ENCODE measurements at regions not wholly inside any gene's neighbourhood (a gene's known extent, or its start where the extent isn't known, plus 50 kb on each side); places are given as distances from the start of the nearest gene placed in this dataset.

- no peak overlapping the region for H3K4me3 ChIP-seq (ENCODE audit: low read depth, low read length)
- no peak for TF ChIP-seq CTCF (IDR thresholded peaks at IDR 0.05; ENCODE audit: low read depth, low read length)
- H3K36me3 ChIP-seq = no peaks in the 10 kb centered on the region
Observed at GRCh38 chr9:29657821-29658220, 2084.5 kb upstream of the C9orf72 start.

GRCh38 chr9:29659014-29659413, 2085.7 kb upstream of the C9orf72 start:
- no peaks in the 10 kb centered on the region for H3K36me3 ChIP-seq
- no peaks in the 10 kb centered on the region for H3K27me3 ChIP-seq
- DNase-seq = no peak
- no peak for TF ChIP-seq CTCF (IDR thresholded peaks at IDR 0.05; ENCODE audit: low read depth, low read length)
- no peak overlapping the region for H3K4me3 ChIP-seq (ENCODE audit: low read depth, low read length)
- no peaks in the 10 kb centered on the region for H3K9me3 ChIP-seq
- H3K4me1 ChIP-seq = no peaks in the 10 kb centered on the region

More at GRCh38 chr9:29657821-29658220, 2084.5 kb upstream of the C9orf72 start:
- Histone ChIP-seq H3K4me1 (no peaks in the 10 kb centered on the region), H3K27me3 (no peaks in the 10 kb centered on the region), H3K9me3 (no peaks in the 10 kb centered on the region)
- DNase-seq = no peak

- H3K4me3 ChIP-seq (ENCODE audit: low read depth, low read length) = no peak overlapping the region
Observed at GRCh38 chr9:29659736-29660135, 2086.5 kb upstream of the C9orf72 start.

GRCh38 chr9:29668732-29669131, 2095.5 kb upstream of the C9orf72 start:
- H3K9me3 ChIP-seq = no peaks in the 10 kb centered on the region
- H3K4me3 ChIP-seq (ENCODE audit: low read depth, low read length) = no peak overlapping the region
- DNase-seq = no peak
- no peaks in the 10 kb centered on the region for H3K27me3 ChIP-seq
- no peaks in the 10 kb centered on the region for H3K4me1 ChIP-seq
- no peak for TF ChIP-seq CTCF (IDR thresholded peaks at IDR 0.05; ENCODE audit: low read depth, low read length)
- no peaks in the 10 kb centered on the region for H3K36me3 ChIP-seq

More at GRCh38 chr9:29659736-29660135, 2086.5 kb upstream of the C9orf72 start:
- H3K9me3 ChIP-seq = no peaks in the 10 kb centered on the region
- H3K4me1 ChIP-seq = no peaks in the 10 kb centered on the region
- no peaks in the 10 kb centered on the region for H3K27me3 ChIP-seq
- no peak for TF ChIP-seq CTCF (IDR thresholded peaks at IDR 0.05; ENCODE audit: low read depth, low read length)
- no peaks in the 10 kb centered on the region for H3K36me3 ChIP-seq
- no peak for DNase-seq

GRCh38 chr9:29669613-29670012, 2096.3 kb upstream of the C9orf72 start:
- no peak overlapping the region for H3K4me3 ChIP-seq (ENCODE audit: low read depth, low read length)
- no peak for TF ChIP-seq CTCF (IDR thresholded peaks at IDR 0.05; ENCODE audit: low read depth, low read length)
- H3K27me3 ChIP-seq = no peaks in the 10 kb centered on the region
- H3K4me1 ChIP-seq = no peaks in the 10 kb centered on the region
- H3K36me3 ChIP-seq = no peaks in the 10 kb centered on the region
- no peak for DNase-seq
- H3K9me3 ChIP-seq = no peaks in the 10 kb centered on the region

- H3K4me3 ChIP-seq (ENCODE audit: low read depth, low read length) = no peak overlapping the region
- H3K36me3 ChIP-seq = no peaks in the 10 kb centered on the region
- no peaks in the 10 kb centered on the region for H3K9me3 ChIP-seq
- DNase-seq = no peak
- H3K27me3 ChIP-seq = no peaks in the 10 kb centered on the region
- no peak for TF ChIP-seq CTCF (IDR thresholded peaks at IDR 0.05; ENCODE audit: low read depth, low read length)
- no peaks in the 10 kb centered on the region for H3K4me1 ChIP-seq
Observed at GRCh38 chr9:29685531-29685930, 2112.2 kb upstream of the C9orf72 start.
